Midbrain (tissue), 1 donor: ENCODE measurements at regions not wholly inside any gene's neighbourhood (a gene's known extent, or its start where the extent isn't known, plus 50 kb on each side); places are given as distances from the start of the nearest gene placed in this dataset.

Experiments
- DNase-seq: peaks from one replicate; lab custom pipeline; 2025; lab: John Stamatoyannopoulos, UW

DNA sequence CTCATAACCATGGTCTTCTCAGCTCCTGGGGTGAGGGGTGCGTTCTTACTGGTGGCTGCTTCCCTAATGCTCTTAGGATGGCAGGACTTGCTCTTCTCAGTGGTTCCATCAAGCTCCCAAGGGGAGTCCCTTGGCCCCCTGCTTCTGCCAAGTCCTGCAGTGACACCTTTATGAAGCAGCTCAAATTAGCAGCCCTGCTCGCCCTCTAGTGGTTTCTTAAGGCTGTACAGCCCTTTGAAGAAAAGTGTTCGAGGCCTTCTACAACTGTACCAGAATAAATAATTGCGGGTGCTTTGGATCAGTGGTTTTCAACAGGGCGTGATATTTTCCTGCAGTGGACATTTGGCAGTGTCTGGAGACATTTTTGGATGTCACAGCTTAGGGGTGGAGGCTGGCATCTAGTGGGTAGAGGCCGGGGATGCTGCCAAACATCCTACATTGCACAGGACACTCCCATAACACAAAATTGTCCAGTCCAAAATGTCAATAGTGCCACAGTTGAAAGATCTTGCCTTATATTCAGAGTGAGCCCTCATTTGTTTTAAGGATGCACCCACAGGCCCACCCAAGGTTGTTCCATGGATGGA, 204.7 kb upstream of the S100G start:
- DNase-seq, result no peak

DNA sequence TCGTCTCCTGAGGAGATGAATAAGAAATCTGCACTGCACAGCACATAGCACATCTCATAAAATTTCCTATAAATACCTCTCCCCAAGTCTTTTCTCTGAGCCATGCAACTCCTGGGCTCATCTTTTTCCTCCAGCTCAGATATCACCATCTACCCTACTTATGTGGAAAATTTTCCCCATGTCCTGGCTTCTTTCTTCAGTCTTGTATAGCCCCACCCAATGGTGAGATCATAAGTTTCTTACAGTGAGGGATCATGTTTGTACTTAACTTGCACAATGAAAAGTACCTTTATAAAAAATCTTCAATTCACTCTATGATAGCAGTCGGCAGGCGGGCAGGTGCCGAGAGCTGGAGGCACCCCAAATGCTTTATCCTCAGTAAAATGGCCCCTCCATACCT, 198.6 kb upstream of the S100G start:
- no peak for DNase-seq

DNA sequence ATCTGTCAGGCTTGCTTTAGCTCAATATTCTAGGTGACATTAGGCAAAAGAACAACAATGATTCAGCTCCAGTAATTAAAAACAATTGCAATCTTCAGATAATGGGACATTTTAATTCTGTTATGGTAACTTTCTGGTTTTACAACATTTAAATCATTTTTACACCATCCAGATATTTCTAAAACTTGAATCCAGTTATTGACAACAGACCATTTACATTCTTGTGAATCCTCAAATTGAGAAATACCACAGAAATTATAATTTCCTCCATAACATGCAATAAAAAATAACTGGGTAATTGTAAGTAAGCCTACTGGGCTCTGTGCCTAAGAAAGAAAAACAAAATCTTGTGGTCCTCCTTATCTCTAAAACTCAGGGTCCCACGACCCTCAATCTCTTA, 195.0 kb upstream of the S100G start:
- no peak for DNase-seq

DNA sequence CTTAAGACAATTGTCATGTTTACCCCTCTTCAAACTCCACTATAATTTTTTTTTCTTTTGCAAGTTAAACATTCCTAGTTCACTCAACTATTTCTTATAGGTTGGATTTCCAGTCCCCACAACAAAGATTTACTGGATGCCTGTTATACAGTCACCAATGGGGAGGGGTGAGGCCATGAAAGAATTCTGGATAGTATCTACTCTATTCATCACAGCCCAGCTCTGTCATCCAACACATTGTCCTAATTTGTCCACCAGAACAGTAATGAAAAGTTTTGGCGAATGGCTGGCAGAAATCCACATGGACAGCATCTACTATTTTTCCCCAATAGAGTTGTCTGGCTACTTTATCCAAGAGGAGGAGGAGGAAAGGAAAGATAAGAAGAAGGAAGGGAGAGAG, 192.7 kb upstream of the S100G start:
- no peak for DNase-seq

DNA sequence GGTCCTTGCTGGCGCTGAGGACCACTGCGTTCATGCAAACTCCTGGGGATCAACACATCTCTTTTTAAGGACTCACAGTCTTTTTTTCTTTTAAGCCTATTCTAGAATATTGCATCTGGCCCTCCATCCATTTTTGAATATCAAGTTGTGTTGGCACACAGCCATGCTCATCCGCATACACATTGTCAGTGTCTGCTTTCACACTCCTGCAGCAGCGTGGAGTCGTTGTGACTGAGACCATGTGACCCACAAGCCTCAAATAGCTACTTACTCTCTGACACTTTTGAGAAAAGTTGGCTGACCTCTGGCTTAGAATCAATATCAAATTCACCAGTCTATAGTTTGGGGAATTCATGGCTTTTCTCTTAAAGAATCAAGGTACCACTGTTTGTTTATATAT, 191.8 kb upstream of the S100G start:
- DNase-seq, result no peak

DNA sequence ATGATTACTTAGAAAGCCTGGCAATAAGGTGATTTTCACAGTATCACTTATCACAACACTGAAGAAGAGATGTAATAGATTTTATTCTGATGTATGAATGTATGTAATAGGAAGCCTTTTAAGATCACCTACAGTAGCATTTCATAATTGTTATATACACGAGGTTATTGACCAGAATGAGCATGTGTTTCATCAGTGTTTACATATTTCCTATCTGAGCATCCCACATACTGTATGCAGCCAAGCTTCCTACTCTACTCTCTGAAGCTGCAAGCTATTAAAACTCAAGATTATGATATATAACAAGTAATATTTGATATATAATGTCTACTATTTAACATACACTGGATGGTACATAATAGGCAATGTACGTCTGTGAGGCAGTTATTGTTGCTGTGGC, 190.9 kb upstream of the S100G start:
- no peak for DNase-seq

DNA sequence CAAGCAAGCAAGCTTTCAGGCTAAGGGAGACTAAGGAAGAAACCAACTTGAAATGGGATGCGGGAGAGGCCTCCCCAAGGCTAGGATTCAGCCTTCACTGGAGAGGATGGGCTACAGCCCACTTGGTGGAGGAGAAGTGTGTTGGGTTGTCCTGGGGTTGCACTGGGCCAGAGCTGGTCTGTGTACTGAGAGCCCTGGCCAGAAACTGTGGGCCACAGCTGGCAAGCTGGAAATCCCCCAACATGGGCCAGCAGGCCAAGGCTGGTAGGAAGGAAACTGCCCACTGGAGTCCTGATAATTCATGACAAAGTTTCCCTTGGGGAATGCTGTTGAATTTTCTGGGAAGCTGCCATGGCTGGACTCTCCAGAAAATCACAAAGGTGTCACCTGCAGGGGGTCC, 188.0 kb upstream of the S100G start:
- no peak for DNase-seq

DNA sequence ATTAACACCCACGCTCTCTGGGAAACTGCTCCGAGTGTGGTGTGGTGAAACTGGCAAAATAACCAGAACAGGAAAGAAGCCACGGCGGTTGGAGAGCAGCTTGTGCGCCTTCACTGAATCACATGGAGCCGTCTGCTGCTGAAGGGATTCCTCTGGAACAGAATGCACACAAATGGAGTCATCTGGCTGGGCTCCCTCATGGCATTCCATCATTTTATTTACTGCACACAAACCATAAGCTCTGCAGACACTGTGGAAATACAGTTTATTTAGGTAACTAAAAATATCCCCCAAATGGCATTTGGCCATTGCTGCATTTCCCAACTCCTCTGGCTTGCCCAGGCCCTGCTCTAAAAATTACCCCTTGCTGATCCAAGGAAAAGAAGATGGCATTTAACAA, 187.0 kb upstream of the S100G start:
- no peak for DNase-seq

DNA sequence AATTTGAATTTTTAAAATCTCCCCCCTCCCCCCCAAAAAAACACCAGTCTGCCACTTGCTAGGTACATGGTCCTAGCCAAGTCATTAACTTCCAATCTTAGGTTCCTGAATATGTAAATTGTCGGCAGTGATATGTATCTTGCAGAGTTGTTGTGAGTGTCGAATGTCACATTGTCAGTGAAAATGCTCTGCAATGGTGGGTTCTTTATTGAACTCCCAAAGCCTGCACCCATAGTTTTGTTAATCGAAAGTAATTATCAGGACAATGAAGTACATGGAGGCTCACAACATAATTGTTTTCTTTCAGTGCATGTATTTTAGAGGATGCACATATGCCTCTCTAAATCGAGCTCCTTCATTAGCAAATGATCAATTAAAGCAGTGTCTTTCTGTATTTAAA, 185.6 kb upstream of the S100G start:
- no peak for DNase-seq

DNA sequence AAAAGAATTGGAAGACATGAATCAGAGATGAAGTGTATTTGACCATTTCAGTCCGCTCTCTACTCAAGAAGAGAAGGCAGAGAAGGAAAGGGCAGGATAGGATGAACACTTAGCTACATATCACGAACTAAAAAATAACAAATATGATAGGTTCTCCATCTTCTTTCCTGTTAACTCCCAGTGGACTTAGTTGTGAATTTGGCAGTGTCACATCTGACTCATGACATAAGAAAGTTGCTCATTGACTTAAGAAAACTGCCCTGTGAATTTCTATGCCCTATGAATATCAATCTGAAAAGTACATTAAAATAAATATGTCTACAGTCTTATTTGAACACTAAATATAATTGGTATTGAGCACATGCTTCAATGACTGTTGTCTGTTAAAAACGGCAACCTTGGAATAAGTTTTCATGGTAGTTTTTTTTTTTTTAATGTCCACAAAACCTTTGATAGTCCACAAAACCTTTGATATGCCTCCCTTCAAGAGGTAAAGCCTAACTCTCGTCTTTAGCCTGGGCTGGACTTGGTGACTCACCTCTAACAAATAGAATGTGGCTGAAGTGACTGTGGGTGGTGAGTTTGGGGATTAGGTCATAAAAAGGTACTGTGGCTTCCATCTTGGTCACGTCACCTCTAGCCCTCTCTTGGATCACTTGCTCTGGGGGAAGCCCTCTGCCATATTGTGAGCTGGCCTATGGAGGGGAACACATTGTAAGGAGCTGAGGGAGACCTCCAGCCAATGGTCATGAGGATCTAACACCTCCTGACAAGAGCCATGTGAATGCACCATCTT, 184.7 kb upstream of the S100G start:
- DNase-seq, result no peak

DNA sequence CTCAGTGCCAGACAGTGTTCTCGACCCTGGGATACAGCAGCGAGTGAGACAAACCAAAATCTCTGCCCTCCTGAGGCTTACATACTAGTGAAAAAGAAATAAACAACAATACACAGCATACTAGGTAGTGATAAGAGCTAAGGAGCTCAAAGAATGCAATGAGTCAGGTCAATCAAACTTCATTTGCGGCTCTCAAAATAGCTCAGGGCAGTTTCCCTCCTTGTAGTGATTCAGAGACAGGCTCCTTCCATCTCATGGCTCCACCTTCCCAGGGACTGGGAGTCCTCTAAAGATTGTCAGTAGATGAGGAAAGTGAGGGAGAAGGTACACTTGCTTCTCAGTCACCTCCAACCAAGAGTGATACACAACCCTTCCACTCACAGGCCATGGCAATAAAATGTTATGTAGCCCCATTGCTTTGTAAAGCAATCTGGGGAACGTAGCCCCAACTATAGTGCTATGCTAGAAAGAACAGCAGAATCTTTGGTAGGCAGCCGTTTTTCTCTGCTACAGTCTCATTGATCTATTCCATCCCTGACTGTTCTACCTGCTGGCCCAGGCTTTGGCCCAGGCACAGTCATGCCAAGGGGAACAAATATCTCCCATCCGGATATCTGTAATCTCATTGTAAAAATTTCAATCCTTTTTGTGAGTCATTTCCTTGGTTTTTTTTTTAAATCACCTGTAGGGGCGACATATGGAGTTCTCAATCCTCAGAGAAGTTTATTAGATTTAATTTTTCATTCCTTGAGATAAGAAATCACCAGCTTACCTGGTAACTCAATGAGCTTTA, 183.1 kb upstream of the S100G start:
- DNase-seq, result no peak

DNA sequence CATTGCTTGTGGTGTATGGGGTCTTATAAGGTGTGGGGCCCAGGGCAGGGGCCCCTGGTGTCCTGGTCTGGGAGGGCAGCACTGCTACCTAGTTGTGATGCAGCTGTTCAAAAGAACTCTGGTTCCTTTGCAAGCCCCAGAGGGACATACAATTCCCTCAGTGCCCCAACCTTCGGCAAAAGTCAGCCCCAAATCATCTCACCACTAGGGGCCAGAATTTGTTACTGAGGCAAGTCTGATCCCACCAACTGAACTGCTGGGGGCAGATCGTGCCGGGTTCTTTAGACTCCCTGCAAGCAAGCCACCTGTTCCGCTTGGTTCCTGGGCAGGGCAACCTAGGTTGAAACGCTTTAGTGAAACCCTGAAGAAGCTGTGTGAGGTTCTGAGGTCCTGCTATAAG, 180.1 kb upstream of the S100G start:
- DNase-seq, result no peak

DNA sequence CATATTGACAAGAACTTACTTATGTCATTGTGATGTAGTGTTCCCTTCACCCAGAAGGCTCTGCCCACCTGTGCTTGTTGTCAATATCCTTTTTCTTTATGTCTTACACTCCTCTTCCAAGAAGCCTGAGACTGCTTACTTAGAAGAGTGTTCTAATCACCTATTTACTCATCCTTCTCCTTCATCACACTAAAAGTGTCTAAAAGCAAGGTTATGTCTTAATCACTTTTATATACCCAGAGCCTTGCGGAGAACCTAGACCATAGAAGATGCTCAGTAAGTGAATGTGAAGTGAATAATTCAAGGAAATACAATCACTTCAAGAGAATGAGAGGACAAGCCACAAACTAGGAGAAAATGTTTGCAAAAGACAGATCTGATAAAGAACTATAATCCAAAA, 177.6 kb upstream of the S100G start:
- DNase-seq, result no peak

DNA sequence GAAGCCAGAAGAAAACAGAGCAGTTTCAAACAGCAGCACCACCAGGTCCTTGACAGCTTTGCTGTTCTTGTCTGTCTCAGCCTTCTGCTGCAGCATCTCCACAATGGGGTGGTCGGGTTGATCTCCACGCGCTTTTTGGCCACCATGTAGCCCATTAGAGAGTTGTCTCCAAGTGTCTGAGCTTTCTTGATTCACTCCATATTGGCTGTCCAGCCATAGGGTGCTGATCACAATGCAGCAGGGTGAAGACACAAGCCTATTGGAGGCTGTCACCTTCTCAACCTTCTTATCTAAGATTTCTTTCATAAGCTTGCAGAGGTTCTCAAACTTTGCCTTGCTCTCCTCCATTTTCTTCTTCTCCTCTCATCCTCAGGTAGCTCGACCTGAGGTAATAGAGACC, 175.4 kb upstream of the S100G start:
- no peak for DNase-seq

DNA sequence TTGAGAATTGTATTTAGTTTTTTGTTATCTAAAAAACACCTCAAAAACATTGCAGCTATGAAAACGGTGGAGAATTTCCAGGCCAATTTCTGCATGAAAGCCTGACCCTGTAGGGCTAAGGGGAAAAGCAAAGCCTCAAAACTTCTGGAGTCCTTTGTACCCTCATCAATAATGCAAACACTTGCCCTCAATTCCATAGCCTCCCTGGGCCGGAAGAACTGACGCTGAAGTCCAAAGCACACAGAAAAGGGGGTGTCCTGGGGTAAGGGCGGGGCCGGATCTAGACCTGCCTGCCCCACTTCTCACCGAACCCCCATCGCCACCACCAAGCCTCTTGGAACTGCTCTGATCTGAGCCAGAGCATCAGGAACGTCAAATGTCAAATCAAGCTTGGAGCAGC, 173.9 kb upstream of the S100G start:
- DNase-seq, result no peak

DNA sequence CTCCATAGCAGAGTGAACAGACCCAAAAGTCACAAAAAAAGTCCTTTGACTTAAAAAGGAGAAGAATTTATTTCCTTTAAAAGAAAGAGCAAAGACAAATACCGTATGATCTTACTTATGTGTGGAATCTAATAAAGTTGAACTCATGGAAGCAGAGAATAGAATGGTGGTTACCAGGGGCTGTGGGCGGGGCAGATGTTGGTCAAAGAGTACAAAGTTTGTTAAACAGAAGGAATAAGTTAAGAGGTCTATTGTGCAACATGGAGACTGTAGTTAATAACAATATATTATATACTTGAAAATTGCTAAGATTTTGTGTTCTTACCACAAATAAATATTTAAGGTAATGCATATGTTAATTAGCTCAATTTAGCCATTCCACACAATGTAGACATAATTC, 173.3 kb upstream of the S100G start:
- no peak for DNase-seq

DNA sequence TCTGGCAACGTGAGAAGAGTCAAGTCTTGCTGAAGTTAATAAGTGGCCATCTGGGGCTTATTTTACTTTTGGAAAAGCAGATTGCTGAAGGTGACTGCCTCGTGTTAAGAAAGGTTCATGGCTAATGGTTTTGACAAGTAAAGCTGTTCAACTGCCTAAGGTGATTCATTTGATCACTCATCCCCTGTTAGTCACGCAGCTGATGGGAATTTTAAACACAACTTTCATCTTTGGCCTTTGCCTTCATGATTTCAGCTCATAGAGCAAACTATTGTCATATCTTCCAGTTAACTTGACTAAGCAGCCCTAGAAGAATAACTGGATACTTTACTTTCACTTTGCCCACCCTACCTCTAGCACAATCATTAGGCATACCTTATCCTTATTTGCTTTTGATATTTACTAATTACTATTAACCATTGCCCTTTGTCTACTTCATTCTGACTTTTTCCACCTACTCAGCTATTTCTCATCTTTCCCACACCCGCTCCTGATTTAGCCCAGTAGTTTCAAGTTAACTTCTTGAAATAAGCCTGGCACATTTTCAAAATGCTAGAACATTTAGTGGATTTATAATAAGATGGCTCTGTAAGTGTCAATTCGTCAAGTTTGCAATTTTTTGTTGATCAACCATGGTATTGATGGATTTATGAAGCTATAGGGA, 170.6 kb upstream of the S100G start:
- no peak for DNase-seq

DNA sequence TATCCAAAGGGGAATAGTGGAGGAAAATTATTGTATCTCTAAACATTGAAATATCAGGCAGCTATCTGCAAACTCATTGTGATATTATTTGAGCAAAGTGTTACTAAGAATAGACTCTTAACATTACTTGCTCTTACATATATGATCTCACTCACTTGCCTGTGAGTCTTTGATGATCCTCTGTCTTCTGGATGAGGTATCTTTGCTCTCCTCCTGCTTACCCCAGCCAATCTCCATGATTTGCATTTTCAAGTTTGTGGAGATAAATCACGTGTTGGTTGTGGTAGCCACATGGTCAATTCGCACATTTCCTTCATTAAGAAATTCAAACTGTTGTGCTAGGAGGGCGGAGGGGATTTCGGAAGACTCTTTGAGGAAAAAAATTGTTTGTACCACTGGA, 169.9 kb upstream of the S100G start:
- DNase-seq, result no peak

DNA sequence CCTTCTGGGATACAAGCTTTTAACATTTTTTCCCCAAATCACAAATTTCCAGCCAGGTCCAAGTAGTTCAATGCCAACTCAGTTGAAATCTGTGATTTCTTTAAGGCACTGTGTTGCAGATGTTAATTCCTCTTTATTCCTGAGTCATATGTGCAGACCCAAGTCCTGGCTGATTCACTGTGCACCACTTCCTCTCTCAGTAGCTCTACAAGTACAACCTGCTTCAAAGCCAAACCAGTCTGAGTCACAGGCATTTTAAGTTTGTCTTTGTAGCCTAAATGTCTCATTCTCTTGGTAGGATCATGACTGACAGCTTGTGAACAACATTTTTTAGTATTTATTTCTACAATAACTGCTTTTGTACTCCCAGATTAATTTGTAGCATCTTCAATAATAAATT, 165.6 kb upstream of the S100G start:
- peak; percentile 6 for DNase-seq

DNA sequence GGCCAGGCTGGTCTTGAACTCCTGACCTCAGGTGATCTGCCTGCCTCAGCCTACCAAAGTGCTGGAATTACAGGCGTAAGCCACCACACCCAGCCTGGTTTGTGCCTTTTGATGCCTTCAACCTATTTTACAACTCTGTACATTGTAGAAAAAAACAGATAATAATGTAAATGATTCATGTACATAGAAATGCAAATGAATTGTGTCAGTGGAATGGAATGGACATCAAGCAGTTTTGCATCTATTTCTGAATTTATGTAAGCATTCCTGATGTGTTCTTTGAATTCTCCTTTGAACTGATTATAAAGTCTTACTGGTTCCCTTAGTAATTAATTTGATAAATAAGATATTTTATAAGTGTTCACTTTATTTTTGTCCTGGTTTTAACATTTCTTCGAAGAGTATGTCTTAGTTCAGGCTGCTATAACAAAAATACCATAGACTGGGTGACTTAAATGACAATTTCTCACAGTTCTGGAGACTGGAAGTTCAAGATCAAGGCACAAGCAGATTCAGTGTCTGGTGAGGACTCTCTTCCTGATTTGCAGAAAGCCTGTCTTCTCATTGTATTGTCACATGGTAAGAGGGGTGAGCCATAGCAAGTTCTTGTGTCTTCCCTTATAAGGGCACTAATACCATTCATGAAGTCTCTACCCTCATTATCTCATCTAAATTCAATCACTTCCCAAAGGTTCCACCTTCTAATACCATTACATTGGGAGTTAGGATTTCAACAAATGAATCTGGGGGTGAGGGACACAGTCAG, 162.2 kb upstream of the S100G start:
- no peak for DNase-seq

DNA sequence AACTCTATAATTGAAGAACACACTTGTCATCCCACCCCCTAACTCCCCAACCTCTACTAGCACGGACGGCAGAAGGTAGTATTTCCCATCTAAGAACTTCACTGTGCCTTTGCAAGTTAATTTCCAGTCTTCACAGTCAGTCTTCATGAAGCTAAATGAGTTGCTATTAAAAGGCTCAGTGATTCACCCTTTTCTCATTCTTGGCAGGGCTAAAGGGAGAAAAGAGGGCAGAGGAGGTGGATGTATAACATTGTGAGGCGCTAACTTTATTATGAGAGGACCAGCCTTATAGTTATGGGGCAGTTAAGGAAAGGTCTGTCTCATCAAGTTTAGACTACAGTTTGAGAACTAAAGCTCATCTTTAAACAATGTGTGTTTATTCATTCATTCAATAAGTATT, 161.0 kb upstream of the S100G start:
- DNase-seq, result no peak

DNA sequence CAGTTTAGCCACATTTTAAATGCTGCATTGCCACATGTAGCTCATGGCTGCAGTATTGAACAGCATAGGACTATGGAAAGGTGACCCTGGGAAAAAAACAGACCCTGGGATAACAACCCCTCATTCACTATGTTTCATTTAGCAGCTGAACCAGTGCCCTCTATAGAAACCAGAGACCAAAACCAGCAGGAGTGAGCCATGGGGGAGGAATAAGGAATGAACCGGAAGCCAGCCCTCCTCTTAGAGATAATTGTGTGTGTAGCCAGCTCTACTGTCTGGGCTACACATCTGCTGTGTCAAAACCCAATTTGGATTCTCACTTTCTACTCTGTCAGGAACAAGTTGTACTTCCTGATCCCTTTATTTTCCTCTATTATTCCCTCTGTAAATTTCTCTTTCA, 158.5 kb upstream of the S100G start:
- DNase-seq, result no peak
